GM20431 (cell line): ENCODE measurements at regions not wholly inside any gene's neighbourhood (a gene's known extent, or its start where the extent isn't known, plus 50 kb on each side); places are given as distances from the start of the nearest gene placed in this dataset.
"Not testable (repeated sequence)": the region's sequence is repeated elsewhere in the genome, so short reads cannot be mapped to it uniquely, and the experiment has no call there.

Source experiments
- in situ Hi-C: fragments of 300-500 bp; cut with MseI, MboI; formaldehyde crosslinking; loops from one replicate; pipeline ENCODE4 v1.15.0; 2020; ENCODE audit warnings: low sequenced_read_pairs; ENCODE audit not compliant: unreplicated experiment

- in situ Hi-C loops, result loop anchor here (25.0 kb wide), 1 partner anchor 555 kb away; no protein-coding TSS in a partner anchor
These were observed 143.8 kb downstream of the FGF1 start for GRCh38 chr5:142542078-142542477.

DNA sequence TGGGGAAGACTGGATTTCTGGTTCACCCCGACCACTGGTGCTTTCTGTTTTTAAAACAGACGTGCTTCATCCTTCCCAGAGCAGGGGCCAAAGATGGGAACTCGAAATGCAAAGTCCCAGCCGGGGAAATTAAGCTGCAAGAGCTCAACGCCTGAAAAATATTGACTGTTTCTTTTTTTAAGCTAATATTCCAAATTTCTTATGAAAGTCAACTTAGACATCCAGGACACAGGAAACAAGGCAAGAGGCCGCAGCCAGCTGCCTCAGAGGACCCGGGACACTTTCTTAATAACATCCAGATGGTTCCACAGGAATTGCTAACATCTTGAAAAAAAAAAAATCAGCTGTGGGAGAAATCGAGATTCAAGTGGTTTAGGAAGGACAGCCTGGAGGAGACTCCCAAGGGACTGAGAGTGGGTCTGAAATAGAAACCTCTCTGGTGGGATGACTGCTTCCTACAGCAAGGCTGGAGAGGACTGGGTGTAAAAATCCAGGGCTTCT, 144.9 kb downstream of the FGF1 start:
- in situ Hi-C loops, result loop anchor here (25.0 kb wide), 1 partner anchor 554 kb away; no protein-coding TSS in a partner anchor

GRCh38 chr5:142539154-142539740, 146.6 kb downstream of the FGF1 start:
- in situ Hi-C loops, result loop anchor here (25.0 kb wide), 1 partner anchor 552 kb away; no protein-coding TSS in a partner anchor

GRCh38 chr5:142537938-142538337, 148.0 kb downstream of the FGF1 start:
- in situ Hi-C loops, result loop anchor here (25.0 kb wide), 1 partner anchor 551 kb away; no protein-coding TSS in a partner anchor

DNA sequence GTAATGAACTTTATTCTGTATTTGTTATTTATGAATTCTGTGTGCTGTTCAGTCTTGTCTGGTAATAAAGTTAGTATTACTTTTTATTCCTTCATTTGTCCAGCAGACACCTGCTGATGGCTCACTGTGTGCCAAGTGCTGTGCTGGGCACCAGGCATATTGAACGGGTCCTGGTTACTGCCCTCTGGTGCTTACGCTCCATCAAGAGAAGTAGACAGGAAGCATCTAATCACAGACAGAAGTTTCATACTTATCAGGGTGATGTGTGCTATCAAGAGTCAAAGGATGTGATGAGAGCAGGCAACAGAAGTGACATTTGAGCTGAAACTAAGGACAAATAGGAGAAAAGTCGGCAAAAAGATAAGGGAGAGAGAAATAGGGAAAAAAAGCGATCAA, 153.1 kb downstream of the FGF1 start:
- in situ Hi-C loops, result loop anchor here (25.0 kb wide), 1 partner anchor 545 kb away; no protein-coding TSS in a partner anchor

GRCh38 chr5:142531977-142532780, 153.7 kb downstream of the FGF1 start:
- in situ Hi-C loops, result loop anchor here (25.0 kb wide), 1 partner anchor 545 kb away; no protein-coding TSS in a partner anchor

DNA sequence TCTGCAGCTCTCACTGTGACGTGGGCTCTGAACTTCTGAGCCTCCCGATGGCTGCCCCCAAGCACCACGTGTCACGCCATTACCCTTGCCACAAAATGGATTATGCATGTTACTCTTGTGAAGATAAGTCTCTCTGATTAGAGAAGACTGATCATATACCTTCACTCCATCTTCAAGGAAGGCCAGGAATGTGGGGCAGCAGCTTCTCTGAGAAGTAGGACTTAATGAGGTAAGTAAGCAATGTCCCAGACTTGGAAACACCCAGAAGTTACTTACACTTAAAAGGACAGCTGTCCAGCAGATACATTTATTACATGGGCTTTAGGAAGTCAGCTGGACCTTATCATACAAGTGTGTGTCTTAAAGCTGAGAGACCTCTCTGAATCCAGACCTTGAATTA, 155.0 kb downstream of the FGF1 start:
- in situ Hi-C loops, result loop anchor here (25.0 kb wide), 1 partner anchor 544 kb away; no protein-coding TSS in a partner anchor

DNA sequence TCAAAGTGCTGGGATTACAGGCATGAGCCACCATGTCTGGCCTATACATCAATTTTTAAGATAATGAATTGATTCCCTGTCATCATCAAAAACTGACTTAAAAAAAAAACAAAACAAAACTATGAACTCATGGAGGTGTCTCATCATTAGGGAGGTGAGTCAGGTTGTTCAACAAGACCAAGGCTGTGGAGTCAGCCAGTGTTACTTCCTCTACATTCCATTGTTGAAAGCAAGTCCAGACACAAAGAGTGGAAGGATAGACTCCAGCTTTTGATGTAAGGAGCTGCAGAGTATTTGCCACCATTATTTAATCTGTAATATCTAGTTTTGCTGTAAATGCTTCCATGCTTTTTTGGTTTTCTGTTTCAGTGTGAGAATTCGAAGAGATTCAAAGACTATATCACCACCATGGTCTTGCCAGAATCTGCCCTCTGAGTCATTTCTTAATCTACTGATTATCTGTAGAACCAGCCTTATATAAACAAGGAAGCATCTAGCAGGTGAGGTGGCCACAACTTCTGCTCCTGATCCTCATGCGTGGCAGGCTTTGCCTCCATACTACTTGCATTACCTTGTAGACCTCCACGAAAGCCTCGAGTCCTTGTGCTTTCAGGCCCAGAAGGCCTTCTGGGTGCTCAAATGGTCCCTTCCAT, 156.1 kb downstream of the FGF1 start:
- in situ Hi-C loops, result loop anchor here (25.0 kb wide), 1 partner anchor 542 kb away; no protein-coding TSS in a partner anchor

DNA sequence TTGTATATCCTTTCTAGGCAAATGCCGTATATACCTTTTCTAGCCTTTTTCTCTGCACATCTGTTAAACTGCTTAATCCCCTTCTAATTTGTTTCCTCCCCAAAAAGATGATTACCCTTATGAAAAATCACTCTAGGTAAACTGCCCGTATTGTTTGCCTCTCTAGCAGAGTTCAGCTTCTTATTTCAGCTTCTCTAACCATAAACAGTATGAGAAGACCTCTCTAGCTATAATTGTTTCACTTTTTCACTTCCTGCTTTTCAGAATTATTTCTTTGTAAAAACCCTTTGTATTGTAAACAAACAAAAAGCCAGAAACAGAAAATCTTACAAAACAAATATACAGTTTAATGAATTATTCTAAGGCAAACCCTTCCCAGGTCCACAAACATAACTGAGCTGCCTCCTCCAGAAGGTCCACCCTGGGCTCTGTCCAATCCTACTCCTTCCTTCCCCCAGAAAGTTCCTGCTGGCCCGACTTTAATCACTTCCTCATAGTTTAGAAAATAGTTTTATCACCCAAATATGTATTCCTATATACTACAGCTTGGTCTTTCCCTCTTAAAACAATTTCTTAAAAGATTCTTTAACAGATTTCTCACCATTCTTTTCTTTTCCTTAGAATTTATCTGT, 158.1 kb downstream of the FGF1 start:
- in situ Hi-C loops, result loop anchor here (25.0 kb wide), 1 partner anchor 540 kb away; no protein-coding TSS in a partner anchor

DNA sequence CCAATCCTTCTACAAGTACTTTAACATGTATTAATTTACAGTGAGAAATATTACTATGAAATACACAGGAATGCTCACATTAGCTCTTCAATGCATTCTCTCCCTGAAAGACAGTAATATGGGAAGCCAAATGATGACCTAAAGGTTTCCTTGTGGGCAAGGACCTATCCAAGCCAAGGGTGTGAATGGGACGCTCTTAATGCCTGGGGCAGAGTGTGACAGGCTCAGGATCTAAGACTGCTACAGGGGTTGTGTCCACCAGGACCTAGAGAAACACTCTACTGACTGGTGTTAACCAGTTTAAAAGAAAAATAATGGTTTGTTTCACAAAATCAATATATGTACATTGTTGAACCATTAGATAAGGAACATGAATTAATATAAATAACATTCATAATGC, 158.7 kb downstream of the FGF1 start:
- in situ Hi-C loops, result loop anchor here (25.0 kb wide), 1 partner anchor 540 kb away; no protein-coding TSS in a partner anchor

- in situ Hi-C loops, result no loop called here
These were observed 162.9 kb downstream of the FGF1 start for GRCh38 chr5:142522983-142523382.

DNA sequence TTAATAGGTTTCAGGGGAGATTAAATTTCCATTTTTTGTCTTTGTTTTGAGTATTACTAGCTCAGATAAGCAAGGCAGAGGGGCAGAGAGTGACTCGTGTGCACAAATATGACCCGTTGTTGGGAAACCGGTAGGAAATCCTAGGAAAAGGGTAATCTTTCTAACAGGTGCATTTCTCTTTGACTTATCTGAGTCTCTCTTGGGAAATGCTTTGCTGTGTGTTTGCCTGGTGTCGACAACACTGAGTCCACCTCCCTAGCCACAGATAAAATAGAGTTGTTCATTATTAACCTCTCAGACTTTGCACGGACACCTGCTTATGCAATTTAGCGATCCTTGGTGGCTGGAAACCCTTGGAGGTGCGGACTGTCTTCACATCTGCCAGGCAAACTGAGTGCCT, 164.2 kb downstream of the FGF1 start:
- in situ Hi-C loops, result no loop called here

DNA sequence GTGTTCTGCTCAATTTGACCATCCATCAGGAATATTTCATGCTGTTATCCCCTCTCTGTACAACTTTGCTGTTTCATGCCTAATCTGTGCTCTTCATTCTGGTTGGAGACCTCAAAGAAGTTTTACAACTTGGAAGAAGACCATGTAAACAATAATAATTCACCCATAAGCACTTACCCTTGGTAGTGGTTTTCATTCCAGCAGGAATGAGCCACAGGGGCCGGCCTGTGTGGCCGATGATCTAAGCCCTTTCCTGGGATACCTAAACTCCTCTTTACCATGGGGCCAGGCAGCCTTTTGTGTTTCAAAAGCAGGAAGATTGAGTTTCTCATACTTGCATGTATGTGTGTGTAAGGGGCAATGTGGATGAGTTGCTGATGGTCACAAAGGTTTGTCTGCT, 165.0 kb downstream of the FGF1 start:
- in situ Hi-C loops, result no loop called here

GRCh38 chr5:142519913-142520312, 166.0 kb downstream of the FGF1 start:
- in situ Hi-C loops, result not testable (repeated sequence)

DNA sequence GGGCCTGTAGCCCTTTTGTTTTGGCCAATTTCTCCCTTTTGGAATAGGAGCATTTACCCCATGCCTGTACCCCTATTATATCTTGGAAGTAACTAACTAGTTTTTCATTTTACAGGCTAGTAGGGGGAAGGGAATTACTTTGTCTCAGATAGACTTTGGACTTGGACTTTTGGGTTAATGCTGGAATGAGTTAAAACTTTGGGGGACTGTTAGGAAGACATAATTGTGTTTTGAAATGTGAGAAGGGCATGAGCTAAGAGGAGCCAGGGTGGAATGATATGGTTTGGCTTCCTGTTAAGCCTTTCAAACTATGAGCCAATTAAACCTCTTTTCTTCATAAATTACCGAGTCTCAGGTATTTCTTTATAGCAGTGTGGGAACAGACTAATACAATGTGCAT, 168.1 kb downstream of the FGF1 start:
- in situ Hi-C loops, result no loop called here

- in situ Hi-C loops, result no loop called here
These were observed 169.2 kb downstream of the FGF1 start for GRCh38 chr5:142516732-142517131.

- in situ Hi-C loops, result no loop called here
These were observed 170.9 kb downstream of the FGF1 start for GRCh38 chr5:142515036-142515435.

- in situ Hi-C loops, result no loop called here
These were observed 171.7 kb downstream of the FGF1 start for GRCh38 chr5:142514196-142514595.

DNA sequence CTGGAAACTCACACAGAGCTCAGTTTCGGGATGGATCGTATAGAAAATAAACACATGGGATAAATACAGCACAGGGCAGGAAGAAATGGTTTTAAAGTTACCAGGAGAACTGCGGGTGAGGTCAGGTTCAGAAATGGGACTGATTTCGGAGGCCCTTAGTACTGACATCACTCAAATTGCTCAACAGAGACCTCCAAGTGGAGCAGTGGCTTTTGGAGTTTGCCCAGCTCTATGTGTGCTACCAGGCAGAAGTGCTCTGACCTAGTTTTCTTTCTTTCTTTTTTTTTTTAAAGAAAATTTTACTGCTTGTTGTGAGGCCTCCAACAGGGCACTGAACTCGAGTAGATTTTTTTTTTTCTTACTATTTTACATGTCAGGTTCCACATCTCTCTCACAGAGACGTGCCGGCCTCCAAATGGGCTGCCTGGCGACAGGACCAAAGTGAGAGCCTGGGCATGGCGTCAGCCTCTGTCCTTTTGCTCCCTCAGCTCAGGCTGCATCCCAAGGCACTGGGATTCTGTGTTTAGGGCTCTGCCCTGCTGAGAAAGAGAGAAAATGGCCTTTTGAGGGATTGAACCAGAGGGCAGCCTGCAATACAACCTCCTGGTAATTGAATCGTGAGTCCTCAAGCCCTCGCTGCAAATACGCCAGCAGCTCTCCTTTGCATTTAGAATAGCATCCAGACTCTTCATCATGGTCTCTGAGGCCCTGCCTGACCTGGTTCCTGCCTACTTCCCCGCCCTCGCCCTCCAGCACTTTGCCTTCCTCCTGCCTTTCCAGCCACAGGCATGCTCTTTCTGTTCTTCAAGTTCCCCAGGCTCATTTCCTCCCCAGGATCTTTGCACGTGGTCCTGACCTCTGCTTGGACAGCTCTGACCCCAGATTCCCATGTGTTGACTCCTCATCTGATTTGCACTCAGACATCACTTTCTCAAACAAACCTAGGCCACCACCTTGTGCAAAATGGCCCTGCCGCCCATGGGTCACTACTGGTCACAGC, 173.5 kb downstream of the FGF1 start:
- in situ Hi-C loops, result no loop called here
